ENCODE measurements at regions not wholly inside any gene's neighbourhood (a gene's known extent, or its start where the extent isn't known, plus 50 kb on each side); places are given as distances from the start of the nearest gene placed in this dataset.

DNA sequence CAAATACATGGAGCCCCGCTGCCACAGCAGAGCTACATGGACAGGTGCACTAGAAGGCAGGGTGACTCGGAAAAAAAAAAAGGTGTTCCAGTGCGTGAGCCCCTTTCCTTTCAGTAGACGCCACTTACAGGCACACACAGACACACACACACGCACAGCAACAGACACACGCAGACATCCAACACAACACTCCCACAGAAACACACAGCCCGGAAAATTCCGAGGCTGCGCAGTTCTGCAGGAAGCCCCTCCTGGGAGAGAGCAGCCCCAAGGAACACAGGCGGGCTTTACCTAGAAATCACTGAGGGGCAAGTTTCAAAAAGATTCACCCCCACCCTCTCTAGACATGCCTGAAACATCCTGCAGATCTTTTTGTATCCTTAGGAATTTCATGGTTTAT is 136.0 kb upstream of the WSB1 start:
- TF ChIP-seq, protein P1, sequence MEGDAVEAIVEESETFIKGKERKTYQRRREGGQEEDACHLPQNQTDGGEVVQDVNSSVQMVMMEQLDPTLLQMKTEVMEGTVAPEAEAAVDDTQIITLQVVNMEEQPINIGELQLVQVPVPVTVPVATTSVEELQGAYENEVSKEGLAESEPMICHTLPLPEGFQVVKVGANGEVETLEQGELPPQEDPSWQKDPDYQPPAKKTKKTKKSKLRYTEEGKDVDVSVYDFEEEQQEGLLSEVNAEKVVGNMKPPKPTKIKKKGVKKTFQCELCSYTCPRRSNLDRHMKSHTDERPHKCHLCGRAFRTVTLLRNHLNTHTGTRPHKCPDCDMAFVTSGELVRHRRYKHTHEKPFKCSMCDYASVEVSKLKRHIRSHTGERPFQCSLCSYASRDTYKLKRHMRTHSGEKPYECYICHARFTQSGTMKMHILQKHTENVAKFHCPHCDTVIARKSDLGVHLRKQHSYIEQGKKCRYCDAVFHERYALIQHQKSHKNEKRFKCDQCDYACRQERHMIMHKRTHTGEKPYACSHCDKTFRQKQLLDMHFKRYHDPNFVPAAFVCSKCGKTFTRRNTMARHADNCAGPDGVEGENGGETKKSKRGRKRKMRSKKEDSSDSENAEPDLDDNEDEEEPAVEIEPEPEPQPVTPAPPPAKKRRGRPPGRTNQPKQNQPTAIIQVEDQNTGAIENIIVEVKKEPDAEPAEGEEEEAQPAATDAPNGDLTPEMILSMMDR (conservative IDR thresholded peaks at IDR 0.05; ENCODE audit: low read depth, low read length) = no peak
- TF ChIP-seq EZH2 (IDR thresholded peaks at IDR 0.05; ENCODE audit: low read length, unreplicated experiment) = no peak
